ENCODE measurements at regions not wholly inside any gene's neighbourhood (a gene's known extent, or its start where the extent isn't known, plus 50 kb on each side); places are given as distances from the start of the nearest gene placed in this dataset.

GRCh38 chr10:130455791-130456190 is 319.6 kb downstream of the GLRX3 start:
- Mint-ChIP-seq H3K9me3 (ENCODE audit: low read depth, unreplicated experiment) (peaks cover 16% of the 10 kb centered on the region), H3K27ac (ENCODE audit: unreplicated experiment) (no peak overlapping the region), H3K4me1 (ENCODE audit: low read depth, unreplicated experiment) (no peaks in the 10 kb centered on the region), H3K36me3 (ENCODE audit: insufficient read depth, unreplicated experiment) (no peaks in the 10 kb centered on the region), H3K27me3 (ENCODE audit: unreplicated experiment) (no peaks in the 10 kb centered on the region), H3K4me3 (ENCODE audit: low read depth, unreplicated experiment) (no peak overlapping the region)
- no peak for DNase-seq
- intact Hi-C loops (cut with micrococcal nuclease; ENCODE audit: unreplicated experiment): no loop called here
- BruUV-seq (replicated peaks): no TSS peak
- no peak for TF ChIP-seq CTCF (IDR thresholded peaks at IDR 0.05; ENCODE audit: unreplicated experiment)
- CTCF ChIA-PET: no interaction called here

- H3K9me3 Mint-ChIP-seq (ENCODE audit: low read depth, unreplicated experiment): peaks cover 17% of the 10 kb centered on the region
- no peak overlapping the region for H3K4me3 Mint-ChIP-seq (ENCODE audit: low read depth, unreplicated experiment)
- no peak overlapping the region for H3K27ac Mint-ChIP-seq (ENCODE audit: unreplicated experiment)
- TF ChIP-seq CTCF (IDR thresholded peaks at IDR 0.05; ENCODE audit: unreplicated experiment): no peak
- no peaks in the 10 kb centered on the region for H3K36me3 Mint-ChIP-seq (ENCODE audit: insufficient read depth, unreplicated experiment)
- no peaks in the 10 kb centered on the region for H3K4me1 Mint-ChIP-seq (ENCODE audit: low read depth, unreplicated experiment)
- no TSS peak for BruUV-seq (replicated peaks)
- H3K27me3 Mint-ChIP-seq (ENCODE audit: unreplicated experiment): no peaks in the 10 kb centered on the region
- DNase-seq: no peak
- CTCF ChIA-PET: no interaction called here
- intact Hi-C loops (cut with micrococcal nuclease; ENCODE audit: unreplicated experiment): no loop called here
Measured at GRCh38 chr10:130456616-130457015, 320.4 kb downstream of the GLRX3 start.

GRCh38 chr10:130458509-130458908 is 322.3 kb downstream of the GLRX3 start:
- CTCF ChIA-PET: no interaction called here
- Mint-ChIP-seq H3K9me3 (ENCODE audit: low read depth, unreplicated experiment) (peaks cover 11% of the 10 kb centered on the region), H3K36me3 (ENCODE audit: insufficient read depth, unreplicated experiment) (no peaks in the 10 kb centered on the region), H3K4me3 (ENCODE audit: low read depth, unreplicated experiment) (no peak overlapping the region), H3K27me3 (ENCODE audit: unreplicated experiment) (no peaks in the 10 kb centered on the region), H3K4me1 (ENCODE audit: low read depth, unreplicated experiment) (no peaks in the 10 kb centered on the region), H3K27ac (ENCODE audit: unreplicated experiment) (no peak overlapping the region)
- no TSS peak for BruUV-seq (replicated peaks)
- DNase-seq: no peak
- TF ChIP-seq CTCF (IDR thresholded peaks at IDR 0.05; ENCODE audit: unreplicated experiment): no peak
- intact Hi-C loops (cut with micrococcal nuclease; ENCODE audit: unreplicated experiment): no loop called here

GRCh38 chr10:130459011-130459410 is 322.8 kb downstream of the GLRX3 start:
- H3K9me3 Mint-ChIP-seq (ENCODE audit: low read depth, unreplicated experiment): peaks cover 15% of the 10 kb centered on the region
- TF ChIP-seq CTCF (IDR thresholded peaks at IDR 0.05; ENCODE audit: unreplicated experiment): no peak
- DNase-seq: no peak
- intact Hi-C loops (cut with micrococcal nuclease; ENCODE audit: unreplicated experiment): no loop called here
- no peaks in the 10 kb centered on the region for H3K36me3 Mint-ChIP-seq (ENCODE audit: insufficient read depth, unreplicated experiment)
- H3K27ac Mint-ChIP-seq (ENCODE audit: unreplicated experiment): no peak overlapping the region
- H3K27me3 Mint-ChIP-seq (ENCODE audit: unreplicated experiment): no peaks in the 10 kb centered on the region
- CTCF ChIA-PET: no interaction called here
- BruUV-seq (replicated peaks): no TSS peak
- H3K4me1 Mint-ChIP-seq (ENCODE audit: low read depth, unreplicated experiment): no peaks in the 10 kb centered on the region
- no peak overlapping the region for H3K4me3 Mint-ChIP-seq (ENCODE audit: low read depth, unreplicated experiment)
